ENCODE measurements at regions not wholly inside any gene's neighbourhood (a gene's known extent, or its start where the extent isn't known, plus 50 kb on each side); places are given as distances from the start of the nearest gene placed in this dataset.

DNA sequence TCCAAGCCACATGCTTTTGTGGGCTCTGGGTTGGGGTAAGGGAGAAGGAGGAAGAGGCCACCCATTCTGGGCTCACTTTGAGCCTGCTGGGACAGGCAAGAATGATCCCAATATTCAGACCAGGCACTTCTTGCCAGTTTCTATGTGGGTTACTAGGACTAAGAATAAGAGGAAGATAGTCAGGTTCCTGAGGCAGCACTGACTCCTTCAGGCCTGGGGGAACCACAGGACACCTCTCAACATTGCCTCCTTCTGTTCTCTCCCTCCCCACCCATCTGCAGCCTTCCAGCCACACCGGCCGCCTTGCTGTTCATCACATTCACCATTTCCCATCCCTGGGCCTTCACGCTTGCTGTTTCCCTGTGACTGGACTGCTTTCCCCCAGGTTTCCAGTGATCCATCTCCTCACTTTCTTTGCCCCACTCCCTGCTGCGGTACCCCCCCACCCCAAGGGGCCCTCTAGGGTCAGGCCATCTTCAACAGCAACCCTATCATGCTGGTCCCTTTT is 69.2 kb upstream of the SIRPA start:
- TF ChIP-seq, protein P1, sequence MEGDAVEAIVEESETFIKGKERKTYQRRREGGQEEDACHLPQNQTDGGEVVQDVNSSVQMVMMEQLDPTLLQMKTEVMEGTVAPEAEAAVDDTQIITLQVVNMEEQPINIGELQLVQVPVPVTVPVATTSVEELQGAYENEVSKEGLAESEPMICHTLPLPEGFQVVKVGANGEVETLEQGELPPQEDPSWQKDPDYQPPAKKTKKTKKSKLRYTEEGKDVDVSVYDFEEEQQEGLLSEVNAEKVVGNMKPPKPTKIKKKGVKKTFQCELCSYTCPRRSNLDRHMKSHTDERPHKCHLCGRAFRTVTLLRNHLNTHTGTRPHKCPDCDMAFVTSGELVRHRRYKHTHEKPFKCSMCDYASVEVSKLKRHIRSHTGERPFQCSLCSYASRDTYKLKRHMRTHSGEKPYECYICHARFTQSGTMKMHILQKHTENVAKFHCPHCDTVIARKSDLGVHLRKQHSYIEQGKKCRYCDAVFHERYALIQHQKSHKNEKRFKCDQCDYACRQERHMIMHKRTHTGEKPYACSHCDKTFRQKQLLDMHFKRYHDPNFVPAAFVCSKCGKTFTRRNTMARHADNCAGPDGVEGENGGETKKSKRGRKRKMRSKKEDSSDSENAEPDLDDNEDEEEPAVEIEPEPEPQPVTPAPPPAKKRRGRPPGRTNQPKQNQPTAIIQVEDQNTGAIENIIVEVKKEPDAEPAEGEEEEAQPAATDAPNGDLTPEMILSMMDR (IDR thresholded peaks at IDR 0.05), result no peak
- TF ChIP-seq ZFX (IDR thresholded peaks at IDR 0.05; ENCODE audit: borderline replicate concordance), result no peak
